GM12874 (cell line): ENCODE measurements at regions not wholly inside any gene's neighbourhood (a gene's known extent, or its start where the extent isn't known, plus 50 kb on each side); places are given as distances from the start of the nearest gene placed in this dataset.

ENCODE experiments used
- TF ChIP-seq, protein P1 (sequence below): IDR thresholded peaks from 2 replicates; pipeline ENCODE4 v1.5.1; 2011; ENCODE audit warnings: low read depth, mild to moderate bottlenecking, control low read depth, low read length, moderate library complexity; ENCODE audit not compliant: insufficient read depth

DNA sequence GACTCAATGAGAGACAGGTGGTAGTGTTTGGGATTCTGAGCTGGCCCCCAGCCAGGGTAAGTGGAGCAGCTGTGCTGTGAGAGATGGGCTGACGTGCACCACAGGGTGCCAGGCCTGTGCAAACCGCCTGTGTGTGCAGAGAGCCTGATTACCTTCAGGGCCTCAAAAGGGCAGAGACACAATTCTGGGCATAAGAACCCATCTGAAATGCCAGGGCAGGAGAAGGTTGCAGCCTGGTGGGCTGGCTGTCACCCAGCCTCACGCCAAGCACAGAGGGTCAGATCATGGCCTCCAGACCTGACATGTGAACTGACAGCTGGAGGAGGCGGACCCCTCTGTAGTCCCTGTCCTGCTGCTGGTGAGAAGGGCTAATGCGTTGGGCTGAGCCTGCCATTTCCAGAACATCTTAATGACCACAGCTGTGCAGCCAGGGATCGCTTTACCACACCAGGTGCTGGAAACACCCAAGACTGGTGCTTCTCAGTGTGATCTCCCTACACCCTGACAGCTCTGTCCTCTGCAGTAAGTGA, 100.9 kb downstream of the ARL4C start:
- TF ChIP-seq, protein P1, sequence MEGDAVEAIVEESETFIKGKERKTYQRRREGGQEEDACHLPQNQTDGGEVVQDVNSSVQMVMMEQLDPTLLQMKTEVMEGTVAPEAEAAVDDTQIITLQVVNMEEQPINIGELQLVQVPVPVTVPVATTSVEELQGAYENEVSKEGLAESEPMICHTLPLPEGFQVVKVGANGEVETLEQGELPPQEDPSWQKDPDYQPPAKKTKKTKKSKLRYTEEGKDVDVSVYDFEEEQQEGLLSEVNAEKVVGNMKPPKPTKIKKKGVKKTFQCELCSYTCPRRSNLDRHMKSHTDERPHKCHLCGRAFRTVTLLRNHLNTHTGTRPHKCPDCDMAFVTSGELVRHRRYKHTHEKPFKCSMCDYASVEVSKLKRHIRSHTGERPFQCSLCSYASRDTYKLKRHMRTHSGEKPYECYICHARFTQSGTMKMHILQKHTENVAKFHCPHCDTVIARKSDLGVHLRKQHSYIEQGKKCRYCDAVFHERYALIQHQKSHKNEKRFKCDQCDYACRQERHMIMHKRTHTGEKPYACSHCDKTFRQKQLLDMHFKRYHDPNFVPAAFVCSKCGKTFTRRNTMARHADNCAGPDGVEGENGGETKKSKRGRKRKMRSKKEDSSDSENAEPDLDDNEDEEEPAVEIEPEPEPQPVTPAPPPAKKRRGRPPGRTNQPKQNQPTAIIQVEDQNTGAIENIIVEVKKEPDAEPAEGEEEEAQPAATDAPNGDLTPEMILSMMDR, result no peak

DNA sequence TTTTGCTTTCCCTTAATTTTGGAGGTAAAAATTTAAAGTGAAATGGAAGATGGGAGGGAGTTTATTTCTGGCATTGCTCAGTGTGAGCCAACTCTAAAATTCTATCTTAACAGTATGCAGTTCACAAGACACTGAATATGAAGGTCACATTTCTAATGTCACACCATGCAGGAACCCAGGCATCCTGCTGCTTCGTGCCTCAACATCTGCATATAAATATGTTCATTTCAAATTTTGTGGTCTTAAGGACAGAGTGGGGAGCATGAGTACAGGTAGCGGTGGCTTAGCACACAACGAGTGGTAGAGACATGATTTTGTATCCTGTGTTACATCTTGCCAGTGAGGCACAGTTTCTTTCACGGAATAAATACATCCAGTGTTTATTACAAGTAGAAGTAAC, 102.4 kb downstream of the ARL4C start:
- TF ChIP-seq, protein P1, result no peak

DNA sequence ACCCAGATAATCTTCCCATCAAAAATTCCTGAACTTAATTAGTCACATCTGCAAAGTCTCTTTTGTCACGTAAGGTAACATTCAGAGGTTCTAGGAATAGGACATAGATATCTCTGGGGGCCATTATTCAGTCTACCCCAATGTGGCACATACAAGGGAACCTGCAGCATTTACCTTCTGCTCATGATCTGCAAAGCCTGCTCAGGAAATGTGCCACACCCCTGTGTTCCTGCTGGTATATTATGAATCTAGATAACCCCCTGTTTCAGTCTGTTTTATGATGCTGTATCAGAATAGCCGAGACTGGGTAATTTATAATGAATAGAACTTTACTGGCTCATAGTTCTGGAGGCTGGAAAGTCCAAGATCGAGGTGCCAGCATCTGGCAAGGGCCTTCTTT, 103.5 kb downstream of the ARL4C start:
- TF ChIP-seq, protein P1, result no peak

DNA sequence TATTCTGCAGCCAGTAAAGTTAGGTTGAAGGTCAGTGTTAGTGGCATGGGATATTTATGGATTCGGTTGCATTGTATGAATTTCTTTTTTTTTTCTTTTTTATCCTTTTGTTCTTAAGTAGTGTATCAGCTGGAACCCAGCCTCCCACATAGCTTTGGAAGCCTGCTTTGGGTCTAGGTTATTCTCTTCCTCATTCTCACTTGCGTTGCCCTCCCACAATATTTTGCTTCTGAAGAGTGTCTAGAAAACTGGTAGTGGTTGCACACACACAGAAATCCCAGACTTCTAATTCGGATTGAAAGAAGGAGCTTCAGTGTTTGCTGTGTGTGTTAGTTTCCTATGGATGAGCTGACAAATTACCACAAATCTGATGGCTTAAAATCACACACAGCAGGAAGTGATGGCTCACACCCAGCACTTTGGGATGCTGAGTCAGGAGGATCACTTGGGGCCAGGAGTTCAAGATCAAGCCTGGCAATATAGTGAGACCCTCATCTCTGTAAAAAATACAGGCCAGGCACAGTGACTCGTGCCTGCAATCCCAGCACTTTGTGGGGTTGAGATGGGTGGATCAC, 104.8 kb downstream of the ARL4C start:
- TF ChIP-seq, protein P1, result no peak

DNA sequence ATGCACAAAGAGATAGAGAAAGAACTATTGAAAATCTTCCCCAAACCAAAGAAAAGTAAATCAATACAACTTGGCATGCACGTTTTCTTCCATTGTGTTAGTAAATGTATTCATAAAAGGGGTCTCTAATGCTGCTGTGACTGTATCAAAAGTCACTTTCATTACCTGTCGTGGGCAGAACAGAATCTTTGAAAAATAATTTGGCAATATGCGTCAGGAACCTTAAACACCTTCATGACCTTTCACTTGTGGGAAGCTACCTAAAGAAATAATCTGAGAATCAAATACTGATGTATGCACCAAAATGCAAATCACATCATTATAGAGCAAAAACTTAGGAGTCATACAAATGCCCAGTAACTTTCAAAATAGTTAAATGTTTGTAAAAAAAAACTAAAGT, 105.3 kb downstream of the ARL4C start:
- TF ChIP-seq, protein P1, result no peak

DNA sequence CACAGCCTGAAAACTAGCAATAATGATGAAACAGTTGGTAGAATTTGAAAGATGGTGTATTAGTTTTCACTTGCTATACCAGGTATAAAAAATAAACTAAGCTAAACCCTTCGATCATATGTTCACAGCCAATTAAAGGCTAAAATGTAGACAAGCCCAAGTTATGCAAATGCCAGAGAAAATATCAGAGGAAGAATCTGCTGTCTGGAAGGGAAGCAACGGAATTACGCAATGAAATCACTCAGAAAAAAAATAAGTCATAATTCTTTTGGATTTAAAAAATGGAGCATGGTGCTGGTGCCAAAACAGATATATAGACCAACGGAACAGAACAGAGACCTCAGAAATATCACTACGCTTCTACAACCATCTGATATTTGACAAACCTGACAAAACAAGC, 108.3 kb downstream of the ARL4C start:
- TF ChIP-seq, protein P1, result no peak

DNA sequence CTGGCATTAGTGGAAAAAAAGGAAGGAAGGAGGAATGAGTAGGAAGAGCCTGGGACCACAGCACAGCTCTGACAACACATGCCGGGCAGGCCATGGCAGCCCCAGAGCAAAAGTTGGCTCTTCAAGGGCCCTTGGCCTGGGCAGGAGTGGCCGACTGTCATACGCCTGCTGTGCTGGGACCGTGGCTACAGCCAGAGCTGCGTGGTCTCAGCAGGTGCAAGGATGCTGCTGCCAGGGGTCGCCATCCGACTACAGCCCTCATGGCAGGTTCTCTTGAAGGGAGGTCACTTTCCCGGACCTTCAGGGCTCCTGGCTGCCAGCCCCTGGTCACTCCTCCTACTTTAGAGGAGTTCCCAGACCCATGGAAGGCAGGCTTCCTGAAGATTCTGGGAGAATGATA, 109.9 kb downstream of the ARL4C start:
- TF ChIP-seq, protein P1, result no peak
